ENCODE measurements at regions not wholly inside any gene's neighbourhood (a gene's known extent, or its start where the extent isn't known, plus 50 kb on each side); places are given as distances from the start of the nearest gene placed in this dataset.
"Not testable (repeated sequence)": the region's sequence is repeated elsewhere in the genome, so short reads cannot be mapped to it uniquely, and the experiment has no call there.

- TF ChIP-seq, protein P1, sequence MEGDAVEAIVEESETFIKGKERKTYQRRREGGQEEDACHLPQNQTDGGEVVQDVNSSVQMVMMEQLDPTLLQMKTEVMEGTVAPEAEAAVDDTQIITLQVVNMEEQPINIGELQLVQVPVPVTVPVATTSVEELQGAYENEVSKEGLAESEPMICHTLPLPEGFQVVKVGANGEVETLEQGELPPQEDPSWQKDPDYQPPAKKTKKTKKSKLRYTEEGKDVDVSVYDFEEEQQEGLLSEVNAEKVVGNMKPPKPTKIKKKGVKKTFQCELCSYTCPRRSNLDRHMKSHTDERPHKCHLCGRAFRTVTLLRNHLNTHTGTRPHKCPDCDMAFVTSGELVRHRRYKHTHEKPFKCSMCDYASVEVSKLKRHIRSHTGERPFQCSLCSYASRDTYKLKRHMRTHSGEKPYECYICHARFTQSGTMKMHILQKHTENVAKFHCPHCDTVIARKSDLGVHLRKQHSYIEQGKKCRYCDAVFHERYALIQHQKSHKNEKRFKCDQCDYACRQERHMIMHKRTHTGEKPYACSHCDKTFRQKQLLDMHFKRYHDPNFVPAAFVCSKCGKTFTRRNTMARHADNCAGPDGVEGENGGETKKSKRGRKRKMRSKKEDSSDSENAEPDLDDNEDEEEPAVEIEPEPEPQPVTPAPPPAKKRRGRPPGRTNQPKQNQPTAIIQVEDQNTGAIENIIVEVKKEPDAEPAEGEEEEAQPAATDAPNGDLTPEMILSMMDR (IDR thresholded peaks at IDR 0.05; ENCODE audit: low read depth, low read length, poor library complexity, severe bottlenecking) = not testable (repeated sequence)
- TF ChIP-seq EZH2phosphoT487 (IDR thresholded peaks at IDR 0.05; ENCODE audit: borderline replicate concordance, low read length) = not testable (repeated sequence)
These were observed 85.4 kb upstream of the SGK1 start for GRCh38 chr6:134403312-134403711.

Data from DOHH2 (cell line).